HG02852 (cell line): ENCODE measurements at regions not wholly inside any gene's neighbourhood (a gene's known extent, or its start where the extent isn't known, plus 50 kb on each side); places are given as distances from the start of the nearest gene placed in this dataset.

Source experiments
- ATAC-seq: cut with Tn5 transposase; IDR thresholded peaks from one replicate; pipeline ENCODE4 v1.9.1; 2021; ENCODE audit warnings: mild to moderate bottlenecking, moderate library complexity; ENCODE audit not compliant: unreplicated experiment

DNA sequence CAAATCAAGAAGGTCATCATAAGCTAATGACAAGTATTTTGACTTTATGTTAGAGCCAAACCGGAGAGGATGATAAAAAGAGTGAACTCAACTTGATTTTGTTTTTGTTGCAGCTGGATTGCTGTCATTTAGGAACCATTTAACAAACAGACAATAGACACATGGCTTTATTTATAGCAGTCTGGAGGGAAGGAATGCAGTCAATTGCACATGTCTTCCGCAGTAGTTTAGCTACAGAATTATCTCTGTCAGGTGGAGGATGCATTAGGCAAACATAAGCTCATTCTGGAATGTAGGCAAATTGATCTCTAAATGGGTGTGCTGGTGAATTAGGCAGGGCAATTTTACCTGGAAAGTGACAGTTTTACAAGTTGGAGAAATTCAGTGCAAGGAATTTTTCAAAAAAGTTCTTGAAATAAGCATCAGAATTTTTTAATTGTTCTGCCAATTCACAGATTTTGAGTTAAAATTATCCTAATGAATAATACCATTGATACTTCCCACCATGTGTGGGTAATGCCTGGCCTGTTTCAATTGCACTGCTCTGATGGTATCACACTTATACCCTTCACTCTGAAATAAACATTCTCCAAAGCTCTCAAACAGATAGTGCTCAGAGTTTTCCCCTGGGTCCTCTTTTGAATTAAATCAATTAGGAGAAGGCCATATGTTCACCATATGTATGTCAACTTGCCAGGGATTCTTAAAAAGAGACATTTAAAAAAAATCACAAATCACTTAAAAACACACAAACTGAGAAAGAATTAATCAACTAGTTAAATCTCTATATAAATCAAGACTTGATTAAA, 318.3 kb downstream of the NDFIP2 start:
- ATAC-seq: no peak

DNA sequence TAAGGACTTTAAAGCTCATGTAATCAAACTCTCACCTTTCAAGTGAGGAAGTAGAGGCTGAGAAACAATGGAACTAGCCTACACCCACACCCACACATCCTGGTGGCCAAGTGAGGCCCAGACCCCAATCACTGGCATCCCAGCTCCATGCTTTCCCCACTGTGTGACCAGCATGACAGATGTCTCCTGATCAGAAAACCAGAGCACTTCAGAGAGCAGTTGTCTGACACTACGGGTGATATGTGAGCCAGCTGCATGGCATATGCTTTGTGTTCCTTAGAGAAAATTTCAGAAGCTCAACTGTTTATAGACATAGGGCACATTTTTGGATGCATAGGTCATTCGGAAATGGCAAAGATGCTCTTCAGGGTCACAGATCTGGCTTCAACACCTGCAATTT, 315.2 kb downstream of the NDFIP2 start:
- ATAC-seq: no peak

- no peak for ATAC-seq
Observed at GRCh38 chr13:79794931-79795330, 314.0 kb downstream of the NDFIP2 start.

GRCh38 chr13:79792716-79793115, 311.8 kb downstream of the NDFIP2 start:
- ATAC-seq: no peak

DNA sequence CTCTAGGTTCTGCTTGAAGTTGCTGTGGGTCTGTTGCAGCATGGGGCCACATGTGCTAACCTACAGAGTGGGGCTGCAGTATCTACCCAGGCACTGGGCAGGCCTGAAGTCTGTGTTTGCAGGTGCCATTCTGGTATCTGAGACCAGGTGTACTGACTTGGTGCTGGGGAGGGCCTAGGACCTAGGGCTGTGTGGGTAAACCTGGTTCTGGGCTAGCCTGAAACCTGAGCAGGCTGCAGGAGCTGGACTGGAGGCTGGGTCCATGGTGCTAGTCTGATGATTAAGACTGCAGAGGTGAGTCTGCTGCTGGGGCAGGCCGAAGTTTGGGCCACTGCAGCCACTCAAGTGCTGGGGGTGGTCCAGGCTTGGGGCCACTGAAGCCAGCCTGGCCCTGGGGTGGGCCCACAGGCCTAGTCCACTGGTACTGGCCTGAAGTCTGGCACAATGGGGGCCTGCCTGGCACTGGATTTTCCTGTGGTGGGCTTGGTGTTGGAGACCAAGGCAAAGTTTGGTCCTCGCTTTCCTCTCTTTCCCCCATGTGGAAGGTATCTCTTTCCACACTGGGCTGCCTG, 310.6 kb downstream of the NDFIP2 start:
- ATAC-seq: no peak

DNA sequence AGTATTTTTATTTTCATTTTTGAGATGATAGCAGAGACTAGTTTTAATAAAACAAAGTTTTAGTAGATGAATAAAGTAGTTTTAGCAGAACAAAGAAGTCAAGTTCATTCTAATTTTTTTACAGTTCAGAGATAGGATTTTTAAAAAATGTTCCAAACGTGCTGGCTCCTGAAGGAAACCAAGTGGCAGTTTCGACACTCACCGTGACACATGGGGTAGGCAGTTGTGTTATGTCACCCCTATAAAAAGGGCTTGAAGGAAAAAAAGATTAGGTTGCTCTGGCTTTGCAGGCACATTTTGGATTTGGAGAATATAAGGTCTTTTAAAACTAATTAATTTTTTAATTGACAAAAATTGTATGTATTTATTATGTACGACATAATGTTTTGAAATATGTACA, 305.2 kb downstream of the NDFIP2 start:
- no peak for ATAC-seq

- no peak for ATAC-seq
Observed at GRCh38 chr13:79782541-79783205, 301.7 kb downstream of the NDFIP2 start.

DNA sequence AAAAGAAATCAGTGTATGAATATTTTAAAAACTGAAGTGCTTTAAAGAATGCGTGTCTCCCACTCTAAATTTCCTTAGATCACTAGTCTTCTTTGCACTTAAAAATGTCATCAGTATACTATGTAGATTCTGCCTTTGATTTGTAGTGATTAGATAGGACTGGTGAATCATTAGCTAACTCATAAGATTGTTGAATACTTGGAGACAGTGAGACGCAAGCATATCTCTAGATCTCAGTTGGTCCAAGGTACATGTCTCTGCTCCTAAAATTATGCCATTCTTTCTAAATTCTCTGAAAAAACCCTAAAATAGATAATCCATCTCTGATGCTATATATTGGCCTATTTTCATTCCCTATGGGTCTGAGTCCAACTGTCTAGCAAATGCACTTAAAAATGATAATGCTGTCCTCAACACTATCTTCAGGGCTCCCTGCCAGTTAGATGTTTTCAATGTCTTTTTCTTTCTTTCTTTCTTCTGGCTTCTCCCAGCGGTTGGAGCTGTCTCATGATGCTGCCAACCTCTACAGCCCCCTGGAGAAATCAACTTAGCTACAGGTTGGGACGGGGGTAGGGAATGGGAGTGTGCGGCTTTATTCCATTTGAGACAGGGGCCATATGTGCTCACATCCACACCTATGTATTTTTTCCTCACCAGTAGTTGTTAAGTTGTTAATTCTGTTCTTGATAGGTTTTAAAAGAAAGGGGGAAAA, 301.0 kb downstream of the NDFIP2 start:
- no peak for ATAC-seq

DNA sequence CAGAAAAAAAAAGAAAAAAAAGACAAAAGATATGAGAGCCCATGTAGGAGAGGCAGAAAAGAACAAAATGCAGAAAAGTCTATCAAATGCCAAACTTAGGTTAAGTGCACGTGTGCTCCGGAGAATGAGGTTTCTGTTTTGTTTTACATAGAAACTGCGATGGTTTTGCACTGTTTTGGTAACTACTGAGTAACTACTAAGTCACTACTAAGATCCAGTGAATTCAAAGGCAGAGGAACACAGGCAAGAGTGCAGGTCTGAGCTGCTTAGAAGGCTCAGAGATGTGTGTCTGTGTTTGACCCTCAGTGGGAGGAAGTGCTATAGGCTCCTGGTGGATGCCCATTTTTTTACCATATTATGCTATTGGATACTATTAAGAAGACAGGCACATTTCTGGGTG, 299.3 kb downstream of the NDFIP2 start:
- no peak for ATAC-seq

DNA sequence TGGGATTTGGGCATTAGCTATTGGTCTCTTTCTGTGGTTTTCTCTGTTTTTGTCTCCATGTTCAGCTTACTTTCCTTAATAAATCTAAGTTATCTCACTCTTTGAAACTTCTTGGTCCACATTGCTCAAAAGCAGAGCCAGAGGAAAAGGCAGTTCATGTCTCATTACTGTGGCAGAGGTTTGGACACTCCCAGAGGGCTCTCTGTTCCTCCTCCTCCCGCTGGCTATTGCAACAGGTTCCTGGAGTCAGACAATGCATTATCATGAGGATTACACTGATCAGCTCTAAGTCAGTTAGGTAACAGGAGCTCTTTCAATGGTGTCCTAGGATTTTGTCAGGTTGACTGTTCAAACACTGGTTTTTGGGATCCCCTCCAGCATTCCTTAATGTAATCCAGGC, 298.8 kb downstream of the NDFIP2 start:
- no peak for ATAC-seq

- peak; percentile 60 for ATAC-seq
Observed at GRCh38 chr13:79778741-79779460, 297.9 kb downstream of the NDFIP2 start.

- no peak for ATAC-seq
Observed at GRCh38 chr13:79777504-79777903, 296.5 kb downstream of the NDFIP2 start.

DNA sequence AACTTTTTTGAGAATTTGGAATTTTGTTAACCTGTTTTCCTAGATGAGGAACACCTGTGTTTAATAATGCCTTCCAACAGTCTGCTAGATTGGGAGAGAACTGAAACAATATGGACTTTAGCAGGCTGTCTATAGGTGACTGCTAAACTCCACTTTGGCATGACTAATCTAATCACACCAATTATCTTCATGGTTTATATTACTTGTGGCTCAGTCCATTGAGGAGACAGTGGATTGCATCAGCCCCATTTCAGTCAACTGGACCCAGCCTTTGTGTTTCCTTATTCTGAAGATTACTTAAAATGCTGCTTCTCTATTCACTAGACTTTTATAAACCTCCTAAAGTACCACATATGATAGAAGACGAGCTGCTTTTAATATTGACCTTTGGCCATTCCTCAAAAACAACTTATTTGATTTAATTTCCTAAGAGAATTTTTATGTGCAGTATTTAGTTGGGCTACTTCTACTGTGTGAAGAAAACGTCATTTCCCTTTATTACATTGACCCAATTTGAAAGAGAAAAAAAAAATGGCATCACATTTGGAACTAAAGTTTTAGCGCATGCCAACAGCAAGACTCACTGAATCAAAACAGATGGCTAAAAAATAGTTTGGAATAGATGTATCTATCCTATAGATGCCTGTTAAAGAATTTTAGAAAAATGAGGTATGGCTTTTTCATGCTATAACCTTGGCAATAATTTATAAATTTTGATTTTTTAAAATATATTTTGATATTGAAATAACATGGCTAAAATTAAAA, 295.8 kb downstream of the NDFIP2 start:
- ATAC-seq: no peak

DNA sequence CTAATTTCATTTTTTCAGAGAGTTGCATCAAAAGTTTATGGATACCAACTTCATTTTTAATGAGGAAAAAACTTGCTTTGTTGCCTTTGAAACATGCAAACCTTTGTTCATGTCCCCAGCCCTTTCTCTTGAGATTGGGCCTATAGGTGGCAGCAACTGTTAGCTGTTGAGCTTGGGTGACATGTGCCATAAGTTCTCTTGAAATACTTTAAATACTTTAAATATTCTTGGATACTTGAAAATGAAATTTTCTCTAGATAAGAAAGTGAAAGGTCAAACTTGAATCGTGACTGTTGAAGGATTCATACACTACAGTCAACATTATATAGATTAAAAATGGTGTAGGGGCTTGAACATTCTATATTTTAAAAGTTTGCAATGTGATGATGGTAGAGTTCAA, 294.9 kb downstream of the NDFIP2 start:
- ATAC-seq: no peak

DNA sequence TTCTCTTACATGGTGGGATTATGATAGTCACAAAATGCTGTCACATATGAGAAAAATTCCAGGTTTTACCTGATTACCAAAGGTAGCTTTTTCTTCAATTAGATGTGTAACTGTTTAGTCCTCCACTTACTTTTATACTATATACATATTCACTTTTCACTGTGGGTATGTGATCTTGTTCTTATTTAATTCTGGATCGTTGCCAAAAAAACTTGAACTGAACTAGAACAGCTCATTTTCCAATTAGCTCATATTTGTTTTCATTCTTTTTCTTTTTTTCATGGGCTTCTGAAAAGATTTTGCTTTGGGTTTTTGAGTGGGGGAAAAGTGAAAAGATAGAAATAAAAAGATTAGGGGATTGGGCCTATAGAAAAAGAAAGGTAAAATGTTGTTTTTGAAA, 291.9 kb downstream of the NDFIP2 start:
- ATAC-seq: no peak

GRCh38 chr13:79771493-79771892, 290.5 kb downstream of the NDFIP2 start:
- no peak for ATAC-seq

DNA sequence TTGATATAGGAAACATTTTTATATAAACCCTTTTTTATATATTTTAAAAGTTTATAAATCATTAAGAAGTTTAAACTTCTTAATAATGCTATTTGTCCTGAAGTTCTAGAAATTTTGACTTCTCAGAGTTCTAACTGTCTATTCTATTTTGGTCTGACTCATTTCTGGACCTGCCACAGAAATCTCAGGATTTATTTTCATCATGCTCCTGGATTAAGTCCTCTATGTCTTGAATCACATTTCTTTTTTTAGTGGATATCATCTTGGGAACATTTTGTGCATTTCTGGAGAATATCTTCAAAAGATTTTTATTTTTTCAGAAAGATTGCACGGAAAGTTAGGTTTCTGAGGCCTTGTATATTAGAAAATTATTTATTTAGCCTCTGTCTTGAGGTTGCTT, 289.1 kb downstream of the NDFIP2 start:
- no peak for ATAC-seq

- ATAC-seq: no peak
Observed at GRCh38 chr13:79767126-79767525, 286.2 kb downstream of the NDFIP2 start.

- ATAC-seq: no peak
Observed at GRCh38 chr13:79765331-79765730, 284.4 kb downstream of the NDFIP2 start.

GRCh38 chr13:79749984-79750551, 269.1 kb downstream of the NDFIP2 start:
- ATAC-seq: no peak
